PFSK-1 (cell line): ENCODE measurements at regions not wholly inside any gene's neighbourhood (a gene's known extent, or its start where the extent isn't known, plus 50 kb on each side); places are given as distances from the start of the nearest gene placed in this dataset.

Source experiments
- FOXP2 ChIP-seq: optimal IDR thresholded peaks from 2 replicates; pipeline ENCODE3; 2011; ENCODE audit warnings: borderline replicate concordance, control low read depth, inconsistent platforms; ENCODE audit not compliant: insufficient read depth; ENCODE audit errors: extremely low read length, extremely low read depth
- POLR2AphosphoS5 ChIP-seq: IDR thresholded peaks from 2 replicates; pipeline ENCODE4 v1.6.1; 2012; ENCODE audit warnings: low read depth, mild to moderate bottlenecking, control low read depth, low read length, moderate library complexity
- TAF1 ChIP-seq: IDR thresholded peaks from 2 replicates; pipeline ENCODE4 v1.6.1; 2012; ENCODE audit warnings: low read length, control low read depth, borderline replicate concordance; ENCODE audit not compliant: insufficient read depth
- TF ChIP-seq, protein P1 (sequence below), 2 experiments: IDR thresholded peaks; 2 replicates each; pipeline versions ENCODE4 v1.6.1 to v1.8.0; 2011 to 2012; ENCODE audit warnings: low read depth in 2 of 2, low read length in 2 of 2, control low read depth in 1 of 2, inconsistent platforms in 1 of 2, mild to moderate bottlenecking in 1 of 2, moderate library complexity in 1 of 2; ENCODE audit not compliant: insufficient read depth in 1 of 2

DNA sequence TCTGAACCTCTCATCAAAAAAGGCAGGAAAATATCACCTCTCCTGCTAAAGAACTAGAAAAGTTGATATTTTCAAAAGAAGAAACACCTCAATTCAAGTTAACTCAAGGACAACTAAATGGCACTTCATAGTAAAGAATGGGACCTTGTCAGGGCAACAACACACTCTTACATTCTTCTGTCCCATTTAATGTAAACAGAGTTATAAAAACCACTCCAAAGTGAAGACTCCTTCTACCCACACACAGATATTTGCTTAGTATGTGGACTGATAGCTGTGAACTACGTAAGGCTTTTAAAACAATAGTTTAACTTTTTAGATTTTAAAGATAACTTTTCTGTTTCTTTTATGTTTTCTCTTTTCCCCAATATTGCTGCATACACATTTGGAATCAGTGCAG is 118.3 kb downstream of the ZNF37A start:
- TF ChIP-seq TAF1: no peak
- TF ChIP-seq POLR2AphosphoS5: no peak
- TF ChIP-seq FOXP2: no peak
- TF ChIP-seq, protein P1, sequence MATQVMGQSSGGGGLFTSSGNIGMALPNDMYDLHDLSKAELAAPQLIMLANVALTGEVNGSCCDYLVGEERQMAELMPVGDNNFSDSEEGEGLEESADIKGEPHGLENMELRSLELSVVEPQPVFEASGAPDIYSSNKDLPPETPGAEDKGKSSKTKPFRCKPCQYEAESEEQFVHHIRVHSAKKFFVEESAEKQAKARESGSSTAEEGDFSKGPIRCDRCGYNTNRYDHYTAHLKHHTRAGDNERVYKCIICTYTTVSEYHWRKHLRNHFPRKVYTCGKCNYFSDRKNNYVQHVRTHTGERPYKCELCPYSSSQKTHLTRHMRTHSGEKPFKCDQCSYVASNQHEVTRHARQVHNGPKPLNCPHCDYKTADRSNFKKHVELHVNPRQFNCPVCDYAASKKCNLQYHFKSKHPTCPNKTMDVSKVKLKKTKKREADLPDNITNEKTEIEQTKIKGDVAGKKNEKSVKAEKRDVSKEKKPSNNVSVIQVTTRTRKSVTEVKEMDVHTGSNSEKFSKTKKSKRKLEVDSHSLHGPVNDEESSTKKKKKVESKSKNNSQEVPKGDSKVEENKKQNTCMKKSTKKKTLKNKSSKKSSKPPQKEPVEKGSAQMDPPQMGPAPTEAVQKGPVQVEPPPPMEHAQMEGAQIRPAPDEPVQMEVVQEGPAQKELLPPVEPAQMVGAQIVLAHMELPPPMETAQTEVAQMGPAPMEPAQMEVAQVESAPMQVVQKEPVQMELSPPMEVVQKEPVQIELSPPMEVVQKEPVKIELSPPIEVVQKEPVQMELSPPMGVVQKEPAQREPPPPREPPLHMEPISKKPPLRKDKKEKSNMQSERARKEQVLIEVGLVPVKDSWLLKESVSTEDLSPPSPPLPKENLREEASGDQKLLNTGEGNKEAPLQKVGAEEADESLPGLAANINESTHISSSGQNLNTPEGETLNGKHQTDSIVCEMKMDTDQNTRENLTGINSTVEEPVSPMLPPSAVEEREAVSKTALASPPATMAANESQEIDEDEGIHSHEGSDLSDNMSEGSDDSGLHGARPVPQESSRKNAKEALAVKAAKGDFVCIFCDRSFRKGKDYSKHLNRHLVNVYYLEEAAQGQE (IDR thresholded peaks at IDR 0.05; ENCODE audit: insufficient read depth in 1 of 2, low read depth in 2 of 2, low read length in 2 of 2): no peak
